KMS-11 (cell line): ENCODE measurements at regions not wholly inside any gene's neighbourhood (a gene's known extent, or its start where the extent isn't known, plus 50 kb on each side); places are given as distances from the start of the nearest gene placed in this dataset.

Experiments
- H2AFZ ChIP-seq: fragments of 200-600 bp; sonication (generic); 2 replicates; pipeline ENCODE4 v1.6.1; 2016; ENCODE audit warnings: antibody characterized with exemption, mixed run types, low read depth
- H3K27ac ChIP-seq: fragments of 200-600 bp; sonication (generic); 2 replicates; pipeline ENCODE4 v1.6.1; 2016; ENCODE audit warnings: mild to moderate bottlenecking, mixed run types
- H3K27me3 ChIP-seq: fragments of 200-600 bp; sonication (generic); 2 replicates; pipeline ENCODE4 v1.6.1; 2017; ENCODE audit warnings: mild to moderate bottlenecking, low read depth, mixed run types, moderate library complexity; ENCODE audit not compliant: insufficient read depth
- H3K36me3 ChIP-seq: fragments of 200-600 bp; sonication (generic); 2 replicates; pipeline ENCODE4 v1.6.1; 2017; ENCODE audit warnings: mild to moderate bottlenecking, mixed run types; ENCODE audit not compliant: insufficient read depth
- H3K4me1 ChIP-seq: fragments of 200-600 bp; sonication (generic); 2 replicates; pipeline ENCODE4 v1.6.1; 2016; ENCODE audit warnings: mild to moderate bottlenecking, low read depth, mixed run types; ENCODE audit not compliant: poor library complexity, severe bottlenecking
- H3K4me2 ChIP-seq: fragments of 200-600 bp; sonication (generic); 2 replicates; pipeline ENCODE4 v1.7.0; 2016; ENCODE audit warnings: mild to moderate bottlenecking, mixed run types
- H3K4me3 ChIP-seq: fragments of 200-600 bp; sonication (generic); IDR thresholded peaks from 2 replicates; pipeline ENCODE4 v1.6.1; 2017; ENCODE audit warnings: low read depth, low read length, mixed read lengths; ENCODE audit not compliant: insufficient read depth
- H3K79me2 ChIP-seq: fragments of 200-600 bp; sonication (generic); 2 replicates; pipeline ENCODE4 v1.6.1; 2016; ENCODE audit warnings: low read depth, mixed run types; ENCODE audit not compliant: insufficient read depth
- H3K9ac ChIP-seq: fragments of 200-600 bp; sonication (generic); 2 replicates; pipeline ENCODE4 v1.6.1; 2016; ENCODE audit warnings: mild to moderate bottlenecking, mixed run types
- H4K20me1 ChIP-seq: fragments of 200-600 bp; sonication (generic); 2 replicates; pipeline ENCODE4 v1.6.1; 2016; ENCODE audit warnings: mild to moderate bottlenecking, mixed run types; ENCODE audit not compliant: insufficient read depth
- TF ChIP-seq, protein P1 (sequence below): fragments of 200-600 bp; sonication (generic); conservative IDR thresholded peaks from 2 replicates; pipeline ENCODE4 v1.6.1; 2017; ENCODE audit warnings: low read depth, mild to moderate bottlenecking, antibody characterized with exemption, low read length, moderate library complexity, mixed read lengths

DNA sequence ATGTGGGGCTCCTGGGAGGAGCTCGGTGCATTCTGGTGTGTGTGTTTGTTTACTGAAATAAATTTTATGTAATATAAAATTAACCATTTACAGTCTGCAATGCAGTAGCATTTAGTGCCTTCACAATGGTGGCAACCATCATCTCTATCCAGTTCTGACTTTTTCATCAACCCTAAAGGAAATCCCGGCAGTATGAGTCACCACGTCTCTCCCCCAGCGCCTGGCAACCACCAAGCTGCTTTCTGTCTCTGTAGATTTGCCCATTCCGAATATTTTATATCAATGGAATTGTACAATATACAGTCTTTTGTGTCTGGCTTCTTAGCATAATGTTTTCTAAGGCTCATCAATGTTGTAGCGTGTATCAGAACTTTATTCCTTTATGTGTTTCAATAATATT lies 300.5 kb downstream of the MIAT start:
- H3K27ac ChIP-seq = no peak overlapping the region
- no peaks in the 10 kb centered on the region for H4K20me1 ChIP-seq
- H3K27me3 ChIP-seq = peaks cover 22% of the 10 kb centered on the region; the same call in 1 of the 2 replicates
- no peaks in the 10 kb centered on the region for H3K36me3 ChIP-seq
- H2AFZ ChIP-seq = no peak overlapping the region
- H3K79me2 ChIP-seq = no peaks in the 10 kb centered on the region
- H3K4me2 ChIP-seq = no peak overlapping the region
- H3K4me1 ChIP-seq = no peaks in the 10 kb centered on the region
- no peak overlapping the region for H3K4me3 ChIP-seq
- TF ChIP-seq, protein P1, sequence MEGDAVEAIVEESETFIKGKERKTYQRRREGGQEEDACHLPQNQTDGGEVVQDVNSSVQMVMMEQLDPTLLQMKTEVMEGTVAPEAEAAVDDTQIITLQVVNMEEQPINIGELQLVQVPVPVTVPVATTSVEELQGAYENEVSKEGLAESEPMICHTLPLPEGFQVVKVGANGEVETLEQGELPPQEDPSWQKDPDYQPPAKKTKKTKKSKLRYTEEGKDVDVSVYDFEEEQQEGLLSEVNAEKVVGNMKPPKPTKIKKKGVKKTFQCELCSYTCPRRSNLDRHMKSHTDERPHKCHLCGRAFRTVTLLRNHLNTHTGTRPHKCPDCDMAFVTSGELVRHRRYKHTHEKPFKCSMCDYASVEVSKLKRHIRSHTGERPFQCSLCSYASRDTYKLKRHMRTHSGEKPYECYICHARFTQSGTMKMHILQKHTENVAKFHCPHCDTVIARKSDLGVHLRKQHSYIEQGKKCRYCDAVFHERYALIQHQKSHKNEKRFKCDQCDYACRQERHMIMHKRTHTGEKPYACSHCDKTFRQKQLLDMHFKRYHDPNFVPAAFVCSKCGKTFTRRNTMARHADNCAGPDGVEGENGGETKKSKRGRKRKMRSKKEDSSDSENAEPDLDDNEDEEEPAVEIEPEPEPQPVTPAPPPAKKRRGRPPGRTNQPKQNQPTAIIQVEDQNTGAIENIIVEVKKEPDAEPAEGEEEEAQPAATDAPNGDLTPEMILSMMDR = no peak
- H3K9ac ChIP-seq = no peak overlapping the region

DNA sequence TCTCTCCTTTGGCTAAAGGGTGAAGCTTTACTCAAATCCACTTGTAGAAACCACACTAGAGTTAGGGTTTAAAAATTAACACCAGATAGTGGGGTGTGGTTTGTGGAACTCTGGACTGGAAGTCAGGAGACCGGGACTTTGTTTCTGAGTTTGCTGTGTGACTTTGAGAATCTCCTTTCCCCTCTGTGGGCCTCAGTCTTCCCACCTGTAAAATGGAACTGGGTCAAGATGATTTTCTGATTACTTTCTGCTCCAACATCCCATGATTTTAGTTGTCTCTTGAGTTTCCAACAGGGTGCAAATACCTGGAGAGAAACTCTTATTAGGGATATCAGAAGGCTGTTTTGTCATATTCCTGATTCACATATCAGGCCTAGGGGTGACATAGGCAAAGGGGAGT lies 301.0 kb downstream of the MIAT start:
- Histone ChIP-seq H3K27me3 (peaks cover 22% of the 10 kb centered on the region; the same call in 1 of the 2 replicates), H2AFZ (no peak overlapping the region), H3K4me3 (no peak overlapping the region), H3K79me2 (no peaks in the 10 kb centered on the region), H3K36me3 (no peaks in the 10 kb centered on the region), H3K4me1 (no peaks in the 10 kb centered on the region), H3K4me2 (no peak overlapping the region), H3K27ac (no peak overlapping the region), H3K9ac (no peak overlapping the region), H4K20me1 (no peaks in the 10 kb centered on the region)
- TF ChIP-seq, protein P1 = no peak

DNA sequence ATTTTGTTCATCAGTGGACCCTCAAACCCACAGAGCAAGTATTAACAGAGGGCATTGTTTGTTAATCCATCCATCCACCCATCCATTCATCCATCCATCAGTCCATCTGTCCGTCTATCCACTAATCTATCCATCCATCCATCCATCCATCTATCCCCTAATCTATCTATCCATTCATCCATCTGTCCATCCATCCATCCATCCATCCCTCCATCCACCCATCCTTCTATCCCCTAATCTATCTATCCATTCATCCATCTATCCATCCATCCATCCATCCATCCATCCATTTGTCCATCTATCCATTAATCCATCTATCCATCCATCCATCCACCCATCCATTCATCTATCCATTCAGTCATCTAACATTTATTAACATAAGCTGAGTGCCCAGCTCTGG lies 307.3 kb downstream of the MIAT start:
- Histone ChIP-seq H3K27ac (no peak overlapping the region), H3K4me2 (no peak overlapping the region), H3K36me3 (no peaks in the 10 kb centered on the region)

DNA sequence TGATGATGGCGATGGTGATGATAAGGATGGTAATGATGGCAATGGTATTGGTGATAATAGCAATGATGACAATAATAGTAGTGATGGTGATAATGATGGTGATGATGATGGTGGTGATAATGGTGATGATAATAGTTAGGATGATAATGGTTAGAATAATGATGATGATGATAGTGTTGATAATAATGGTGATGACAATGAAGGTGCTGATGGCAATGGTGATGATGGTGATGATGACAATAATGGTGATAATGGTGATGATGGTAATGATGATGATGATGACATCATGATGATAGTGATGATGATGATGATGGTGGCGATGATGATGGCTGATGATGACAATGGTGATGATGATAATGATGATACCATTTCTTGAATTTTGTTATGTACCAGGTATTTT lies 309.9 kb downstream of the MIAT start:
- Histone ChIP-seq H3K9ac (no peak overlapping the region), H3K4me2 (no peak overlapping the region), H3K27me3 (peaks cover 2% of the 10 kb centered on the region; the same call in 1 of the 2 replicates), H2AFZ (no peak overlapping the region), H3K27ac (no peak overlapping the region), H3K4me3 (no peak overlapping the region), H3K4me1 (no peaks in the 10 kb centered on the region), H3K79me2 (no peaks in the 10 kb centered on the region), H4K20me1 (no peaks in the 10 kb centered on the region), H3K36me3 (no peaks in the 10 kb centered on the region)
- TF ChIP-seq, protein P1 = no peak

More for the DNA sequence above, 307.3 kb downstream of the MIAT start:
- Histone ChIP-seq H3K9ac (no peak overlapping the region), H3K27me3 (no peaks in the 10 kb centered on the region; the same call in 1 of the 2 replicates), H3K4me1 (no peaks in the 10 kb centered on the region), H3K4me3 (no peak overlapping the region), H3K79me2 (no peaks in the 10 kb centered on the region), H2AFZ (no peak overlapping the region), H4K20me1 (no peaks in the 10 kb centered on the region)
- TF ChIP-seq, protein P1 = no peak
